ENCODE measurements at regions not wholly inside any gene's neighbourhood (a gene's known extent, or its start where the extent isn't known, plus 50 kb on each side); places are given as distances from the start of the nearest gene placed in this dataset.

- DNase-seq (ENCODE audit: low spot score): no peak
- in situ Hi-C loops (cut with HindIII; ENCODE audit: low sequenced_read_pairs): no loop called here
These were observed 1548.7 kb downstream of the RPA4 start for GRCh38 chrX:98432413-98432812.

GRCh38 chrX:98448524-98448923, 1564.8 kb downstream of the RPA4 start:
- in situ Hi-C loops (cut with HindIII; ENCODE audit: low sequenced_read_pairs): no loop called here
- no peak for DNase-seq (ENCODE audit: low spot score)

- in situ Hi-C loops (cut with HindIII; ENCODE audit: low sequenced_read_pairs): no loop called here
- DNase-seq (ENCODE audit: low spot score): no peak
These were observed 1568.7 kb downstream of the RPA4 start for GRCh38 chrX:98452456-98452855.

GRCh38 chrX:98459669-98460068, 1576.0 kb downstream of the RPA4 start:
- no peak for DNase-seq (ENCODE audit: low spot score)
- in situ Hi-C loops (cut with HindIII; ENCODE audit: low sequenced_read_pairs): no loop called here

- in situ Hi-C loops (cut with HindIII; ENCODE audit: low sequenced_read_pairs): no loop called here
These were observed 1596.9 kb downstream of the RPA4 start for GRCh38 chrX:98480606-98481005.

GRCh38 chrX:98481636-98482035, 1597.9 kb downstream of the RPA4 start:
- DNase-seq (ENCODE audit: low spot score): no peak
- in situ Hi-C loops (cut with HindIII; ENCODE audit: low sequenced_read_pairs): no loop called here

More at GRCh38 chrX:98480606-98481005, 1596.9 kb downstream of the RPA4 start:
- DNase-seq (ENCODE audit: low spot score): no peak

GRCh38 chrX:98490670-98491069, 1607.0 kb downstream of the RPA4 start:
- in situ Hi-C loops (cut with HindIII; ENCODE audit: low sequenced_read_pairs): no loop called here
- no peak for DNase-seq (ENCODE audit: low spot score)

GRCh38 chrX:98501426-98501825, 1617.7 kb downstream of the RPA4 start:
- in situ Hi-C loops (cut with HindIII; ENCODE audit: low sequenced_read_pairs): no loop called here

GRCh38 chrX:98506907-98507306, 1623.2 kb downstream of the RPA4 start:
- in situ Hi-C loops (cut with HindIII; ENCODE audit: low sequenced_read_pairs): no loop called here

More at GRCh38 chrX:98501426-98501825, 1617.7 kb downstream of the RPA4 start:
- no peak for DNase-seq (ENCODE audit: low spot score)

GRCh38 chrX:98514032-98514431, 1630.3 kb downstream of the RPA4 start:
- no peak for DNase-seq (ENCODE audit: low spot score)
- in situ Hi-C loops (cut with HindIII; ENCODE audit: low sequenced_read_pairs): no loop called here

More at GRCh38 chrX:98506907-98507306, 1623.2 kb downstream of the RPA4 start:
- DNase-seq (ENCODE audit: low spot score): no peak

GRCh38 chrX:98516120-98516519, 1632.4 kb downstream of the RPA4 start:
- in situ Hi-C loops (cut with HindIII; ENCODE audit: low sequenced_read_pairs): no loop called here
- DNase-seq (ENCODE audit: low spot score): no peak

- no peak for DNase-seq (ENCODE audit: low spot score)
These were observed 1639.3 kb downstream of the RPA4 start for GRCh38 chrX:98523026-98523425.

GRCh38 chrX:98523521-98523920, 1639.8 kb downstream of the RPA4 start:
- no peak for DNase-seq (ENCODE audit: low spot score)
- in situ Hi-C loops (cut with HindIII; ENCODE audit: low sequenced_read_pairs): no loop called here

More at GRCh38 chrX:98523026-98523425, 1639.3 kb downstream of the RPA4 start:
- in situ Hi-C loops (cut with HindIII; ENCODE audit: low sequenced_read_pairs): no loop called here

- DNase-seq (ENCODE audit: low spot score): no peak
- in situ Hi-C loops (cut with HindIII; ENCODE audit: low sequenced_read_pairs): no loop called here
These were observed 1664.8 kb downstream of the RPA4 start for GRCh38 chrX:98548519-98548918.

- no peak for DNase-seq (ENCODE audit: low spot score)
- in situ Hi-C loops (cut with HindIII; ENCODE audit: low sequenced_read_pairs): no loop called here
These were observed 1685.1 kb downstream of the RPA4 start for GRCh38 chrX:98568795-98569194.

GRCh38 chrX:98605941-98606340, 1722.2 kb downstream of the RPA4 start:
- in situ Hi-C loops (cut with HindIII; ENCODE audit: low sequenced_read_pairs): no loop called here
- no peak for DNase-seq (ENCODE audit: low spot score)

- in situ Hi-C loops (cut with HindIII; ENCODE audit: low sequenced_read_pairs): no loop called here
- DNase-seq (ENCODE audit: low spot score): no peak
These were observed 1724.0 kb downstream of the RPA4 start for GRCh38 chrX:98607739-98608138.

- in situ Hi-C loops (cut with HindIII; ENCODE audit: low sequenced_read_pairs): no loop called here
- DNase-seq (ENCODE audit: low spot score): no peak
These were observed 1743.9 kb downstream of the RPA4 start for GRCh38 chrX:98627645-98628044.

- in situ Hi-C loops (cut with HindIII; ENCODE audit: low sequenced_read_pairs): no loop called here
- no peak for DNase-seq (ENCODE audit: low spot score)
These were observed 1753.7 kb downstream of the RPA4 start for GRCh38 chrX:98637451-98637850.

- no peak for DNase-seq (ENCODE audit: low spot score)
- in situ Hi-C loops (cut with HindIII; ENCODE audit: low sequenced_read_pairs): no loop called here
These were observed 1762.6 kb downstream of the RPA4 start for GRCh38 chrX:98646351-98646750.

GRCh38 chrX:98654565-98654964, 1755.5 kb downstream of the PCDH19 start:
- no peak for DNase-seq (ENCODE audit: low spot score)
- in situ Hi-C loops (cut with HindIII; ENCODE audit: low sequenced_read_pairs): no loop called here
